Esophagus squamous epithelium (tissue), 5 donors: ENCODE measurements at regions not wholly inside any gene's neighbourhood (a gene's known extent, or its start where the extent isn't known, plus 50 kb on each side); places are given as distances from the start of the nearest gene placed in this dataset.

ENCODE experiments used
- DNase-seq: peaks from one replicate; lab custom pipeline; 2025; lab: John Stamatoyannopoulos, UW
- H3K27ac ChIP-seq, 4 donors: fragments of 200-600 bp; sonication (generic); one replicate each; pipeline ENCODE4 v1.5.1; 2016 to 2019; ENCODE audit warnings: mild to moderate bottlenecking in 1 of 4
- H3K27me3 ChIP-seq, 4 donors: fragments of 200-600 bp; sonication (generic); 1 replicate in 3 of 4; 2 replicates in 1 of 4; pipeline versions ENCODE4 v1.5.1 to v1.6.0; 2017 to 2021; ENCODE audit warnings: antibody characterized with exemption in 1 of 4
- H3K36me3 ChIP-seq, 3 donors: fragments of 200-600 bp; sonication (generic); one replicate each; pipeline ENCODE4 v1.5.1; 2016 to 2019
- H3K4me1 ChIP-seq, 3 donors: fragments of 200-600 bp; sonication (generic); one replicate each; pipeline ENCODE4 v1.5.1; 2017 to 2019
- H3K4me3 ChIP-seq, 4 donors: fragments of 200-600 bp; sonication (generic); 1 replicate in 3 of 4; 2 replicates in 1 of 4; pipeline ENCODE4 v1.5.1; 2016 to 2019; ENCODE audit warnings: mild to moderate bottlenecking in 2 of 4, moderate library complexity in 1 of 4
- H3K9me3 ChIP-seq, 3 donors: fragments of 200-600 bp; sonication (generic); one replicate each; pipeline ENCODE4 v1.5.1; 2016 to 2019
- POLR2A ChIP-seq, 4 donors: fragments of 450-650 bp; IDR thresholded peaks; one replicate each; pipeline ENCODE4 v1.6.1; 2017; ENCODE audit warnings: antibody characterized with exemption in 4 of 4, mild to moderate bottlenecking in 4 of 4, moderate library complexity in 3 of 4
- WGBS, 2 donors: methylation state at CpG; one replicate each; pipeline ENCODE4 v1.1.5; 2018; 5-methylcytosine and 5-hydroxymethylcytosine counted together
- intact Hi-C: fragments of 100-400 bp; cut with DNase I; formaldehyde crosslinking; loops from one replicate; pipeline ENCODE4 v1.15.0; 2022
- TF ChIP-seq, protein P1 (sequence below), 6 experiments: fragments of 450-650 bp in 4 of 6; fragments of 200-600 bp in 2 of 6; sonication (generic) in 2 of 6; IDR thresholded peaks; one replicate each; pipeline ENCODE4 v1.5.1; 2016 to 2019; ENCODE audit warnings: antibody characterized with exemption in 6 of 6, mild to moderate bottlenecking in 4 of 6, moderate library complexity in 4 of 6
- donor health status: DM: yes; HTN: yes; CAD: no.

- H3K36me3 ChIP-seq: no peaks in the 10 kb centered on the region
- DNase-seq: no peak
- intact Hi-C loops: no loop called here
- H3K4me3 ChIP-seq: no peak overlapping the region
- no peaks in the 10 kb centered on the region for H3K9me3 ChIP-seq
- H3K27ac ChIP-seq: no peak overlapping the region
- peaks cover 0 to 8% (median 0%) of the 10 kb centered on the region in 3 donors for H3K4me1 ChIP-seq
- H3K27me3 ChIP-seq: peaks cover 0 to 57% (median 0%) of the 10 kb centered on the region in 4 donors
- whole genome bisulfite sequencing, 2 donors: 45 to 49% methylated on average over 6 to 7 of the region's 8 CpGs
- TF ChIP-seq, protein P1, sequence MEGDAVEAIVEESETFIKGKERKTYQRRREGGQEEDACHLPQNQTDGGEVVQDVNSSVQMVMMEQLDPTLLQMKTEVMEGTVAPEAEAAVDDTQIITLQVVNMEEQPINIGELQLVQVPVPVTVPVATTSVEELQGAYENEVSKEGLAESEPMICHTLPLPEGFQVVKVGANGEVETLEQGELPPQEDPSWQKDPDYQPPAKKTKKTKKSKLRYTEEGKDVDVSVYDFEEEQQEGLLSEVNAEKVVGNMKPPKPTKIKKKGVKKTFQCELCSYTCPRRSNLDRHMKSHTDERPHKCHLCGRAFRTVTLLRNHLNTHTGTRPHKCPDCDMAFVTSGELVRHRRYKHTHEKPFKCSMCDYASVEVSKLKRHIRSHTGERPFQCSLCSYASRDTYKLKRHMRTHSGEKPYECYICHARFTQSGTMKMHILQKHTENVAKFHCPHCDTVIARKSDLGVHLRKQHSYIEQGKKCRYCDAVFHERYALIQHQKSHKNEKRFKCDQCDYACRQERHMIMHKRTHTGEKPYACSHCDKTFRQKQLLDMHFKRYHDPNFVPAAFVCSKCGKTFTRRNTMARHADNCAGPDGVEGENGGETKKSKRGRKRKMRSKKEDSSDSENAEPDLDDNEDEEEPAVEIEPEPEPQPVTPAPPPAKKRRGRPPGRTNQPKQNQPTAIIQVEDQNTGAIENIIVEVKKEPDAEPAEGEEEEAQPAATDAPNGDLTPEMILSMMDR (IDR thresholded peaks at IDR 0.05): no peak
- no peak for TF ChIP-seq POLR2A (IDR thresholded peaks at IDR 0.05)
Observed at GRCh38 chr16:86120201-86121192, 221.5 kb downstream of the IRF8 start.

- H3K27ac ChIP-seq: no peak overlapping the region
- DNase-seq: no peak
- no peaks in the 10 kb centered on the region for H3K36me3 ChIP-seq
- no peaks in the 10 kb centered on the region for H3K9me3 ChIP-seq
- no peak overlapping the region for H3K4me3 ChIP-seq
- intact Hi-C loops: no loop called here
- WGBS, 2 donors: 35 to 52% methylated on average over 3 of the region's 3 CpGs
- H3K27me3 ChIP-seq: peaks cover 0 to 57% (median 0%) of the 10 kb centered on the region in 4 donors
- no peak for TF ChIP-seq POLR2A (IDR thresholded peaks at IDR 0.05)
- TF ChIP-seq, protein P1 (IDR thresholded peaks at IDR 0.05): no peak
- H3K4me1 ChIP-seq: peaks cover 0 to 8% (median 0%) of the 10 kb centered on the region in 3 donors
Observed at GRCh38 chr16:86121374-86122010, 222.5 kb downstream of the IRF8 start.

- H3K4me1 ChIP-seq: peaks cover 0 to 8% (median 0%) of the 10 kb centered on the region in 3 donors
- intact Hi-C loops: no loop called here
- no peak overlapping the region for H3K27ac ChIP-seq
- H3K4me3 ChIP-seq: no peak overlapping the region
- H3K27me3 ChIP-seq: peaks cover 0 to 45% (median 0%) of the 10 kb centered on the region in 4 donors
- DNase-seq: no peak
- no peak for TF ChIP-seq POLR2A (IDR thresholded peaks at IDR 0.05)
- TF ChIP-seq, protein P1 (IDR thresholded peaks at IDR 0.05): no peak
- WGBS, 2 donors: 53 to 78% methylated on average over 3 to 8 of the region's 15 CpGs
- no peaks in the 10 kb centered on the region for H3K9me3 ChIP-seq
- no peaks in the 10 kb centered on the region for H3K36me3 ChIP-seq
Observed at GRCh38 chr16:86122681-86123342, 223.8 kb downstream of the IRF8 start.

- H3K27ac ChIP-seq: no peak overlapping the region
- peaks cover 0 to 39% (median 0%) of the 10 kb centered on the region in 4 donors for H3K27me3 ChIP-seq
- DNase-seq: no peak
- no peaks in the 10 kb centered on the region for H3K36me3 ChIP-seq
- intact Hi-C loops: no loop called here
- H3K9me3 ChIP-seq: no peaks in the 10 kb centered on the region
- TF ChIP-seq, protein P1 (IDR thresholded peaks at IDR 0.05): no peak
- no peak for TF ChIP-seq POLR2A (IDR thresholded peaks at IDR 0.05)
- H3K4me1 ChIP-seq: peaks cover 0 to 8% (median 0%) of the 10 kb centered on the region in 3 donors
- no peak overlapping the region for H3K4me3 ChIP-seq
- WGBS, 2 donors: 51 to 71% methylated on average over 4 of the region's 4 CpGs
Observed at GRCh38 chr16:86124321-86124720, 225.4 kb downstream of the IRF8 start.
